H1 (cell line): ENCODE measurements at regions not wholly inside any gene's neighbourhood (a gene's known extent, or its start where the extent isn't known, plus 50 kb on each side); places are given as distances from the start of the nearest gene placed in this dataset.

Experiments used
- CTCF ChIA-PET: fragments of 300-600 bp; sonication (Branson Sonifier 250); formaldehyde crosslinking; loops from one replicate; lab custom pipeline; 2021; ENCODE audit not compliant: partially characterized antibody; lab: Charles Lee
- POLR2A ChIA-PET: fragments of 300-600 bp; sonication (Branson Sonifier 250); formaldehyde crosslinking; loops from one replicate; lab custom pipeline; 2021; ENCODE audit warnings: inconsistent platforms; ENCODE audit not compliant: partially characterized antibody; lab: Charles Lee
- DNase-seq, 2 experiments: peaks; one replicate each; pipeline versions ENCODE4 v3.0.0 to v3.0.0-alpha.2; 2010 to 2022; ENCODE audit warnings: low spot score in 2 of 2, low read depth in 1 of 2, mixed read lengths in 1 of 2
- FAIRE-seq: peaks from 2 replicates; lab custom pipeline; 2011; peaks lifted over from hg19 to GRCh38; lab: Jason Lieb, UNC
- H2AFZ ChIP-seq: 2 replicates; pipeline ENCODE4 v1.8.1; 2012; ENCODE audit warnings: low read length, inconsistent platforms
- H2AK5ac ChIP-seq: 2 replicates; pipeline ENCODE4 v1.6.1; 2013; ENCODE audit warnings: low read depth, low read length
- H2BK120ac ChIP-seq: replicated peaks from 2 replicates; pipeline ENCODE3; 2013; ENCODE audit warnings: low read depth, low read length, inconsistent platforms
- H2BK12ac ChIP-seq: 2 replicates; pipeline ENCODE4 v1.6.1; 2013; ENCODE audit warnings: low read depth, low read length
- H2BK15ac ChIP-seq: 2 replicates; pipeline ENCODE4 v1.6.1; 2013; ENCODE audit warnings: low read length
- H2BK20ac ChIP-seq: 2 replicates; pipeline ENCODE4 v1.6.1; 2013; ENCODE audit warnings: low read length
- H2BK5ac ChIP-seq: 2 replicates; pipeline ENCODE4 v1.6.1; 2013; ENCODE audit warnings: low read depth, low read length
- H3K14ac ChIP-seq: 2 replicates; pipeline ENCODE4 v1.6.1; 2013; ENCODE audit warnings: inconsistent platforms; ENCODE audit not compliant: insufficient read length
- H3K18ac ChIP-seq: 2 replicates; pipeline ENCODE4 v1.6.1; 2013; ENCODE audit warnings: low read length; ENCODE audit errors: extremely low read depth
- H3K23ac ChIP-seq: 2 replicates; pipeline ENCODE4 v1.6.1; 2013; ENCODE audit warnings: inconsistent platforms; ENCODE audit not compliant: insufficient read length
- H3K23me2 ChIP-seq: 2 replicates; pipeline ENCODE4 v1.6.1; 2013; ENCODE audit warnings: low read depth, low read length
- H3K27ac ChIP-seq: 2 replicates; pipeline ENCODE4 v1.6.1; 2011; ENCODE audit warnings: low read depth, low read length, inconsistent platforms
- H3K27me3 ChIP-seq, 4 experiments: replicated peaks in 1 of 4; 1 replicate in 1 of 4; 2 replicates in 3 of 4; pipeline versions ENCODE4 v1.6.1 to v1.8.1; 2011 to 2013; ENCODE audit warnings: low read length in 3 of 4, mild to moderate bottlenecking in 3 of 4, inconsistent platforms in 2 of 4, mixed read lengths in 2 of 4, moderate library complexity in 1 of 4; ENCODE audit not compliant: control insufficient read depth in 3 of 4, insufficient read depth in 3 of 4; ENCODE audit errors: extremely low read depth in 1 of 4
- H3K36me3 ChIP-seq, 4 experiments: 2 replicates each; pipeline versions ENCODE4 v1.6.1 to v1.8.1; 2011 to 2013; ENCODE audit warnings: mild to moderate bottlenecking in 4 of 4, low read length in 3 of 4, moderate library complexity in 2 of 4, control low read depth in 1 of 4, inconsistent platforms in 1 of 4; ENCODE audit not compliant: insufficient read depth in 4 of 4, control insufficient read depth in 2 of 4
- H3K4ac ChIP-seq: replicated peaks from 2 replicates; pipeline ENCODE3; 2013; ENCODE audit warnings: low read length, low read depth, mixed read lengths, inconsistent platforms; ENCODE audit not compliant: insufficient read length
- H3K4me1 ChIP-seq, 4 experiments: replicated peaks in 1 of 4; 1 replicate in 1 of 4; 2 replicates in 3 of 4; pipeline versions ENCODE4 v1.6.1 to v1.8.1; 2011 to 2013; ENCODE audit warnings: low read length in 3 of 4, inconsistent platforms in 2 of 4, mixed read lengths in 1 of 4; ENCODE audit not compliant: insufficient read depth in 4 of 4, control insufficient read depth in 3 of 4
- H3K4me2 ChIP-seq, 2 experiments: 2 replicates each; pipeline versions ENCODE4 v1.6.1 to v1.8.1; 2011 to 2013; ENCODE audit warnings: low read depth in 2 of 2, low read length in 2 of 2, control low read depth in 1 of 2, inconsistent platforms in 1 of 2, mild to moderate bottlenecking in 1 of 2; ENCODE audit not compliant: insufficient read depth in 1 of 2
- H3K4me3 ChIP-seq, 4 experiments: fragments of 200-600, 300-600 bp in 1 of 4; sonication (generic), shearing (Covaris generic), sonication (Bioruptor Twin) in 1 of 4; 2 replicates each; pipeline versions ENCODE4 v1.5.1 to v1.8.1; 2011 to 2016; ENCODE audit warnings: low read length in 4 of 4, low read depth in 3 of 4, control low read depth in 2 of 4, inconsistent platforms in 2 of 4, mild to moderate bottlenecking in 2 of 4, mixed read lengths in 1 of 4, moderate library complexity in 1 of 4; ENCODE audit not compliant: insufficient read depth in 2 of 4; ENCODE audit errors: extremely low read depth in 1 of 4
- H3K56ac ChIP-seq: replicated peaks from 2 replicates; pipeline ENCODE3; 2013; ENCODE audit warnings: low read depth, mild to moderate bottlenecking, mixed read lengths, low read length, inconsistent platforms; ENCODE audit not compliant: insufficient read length
- H3K79me1 ChIP-seq: 2 replicates; pipeline ENCODE4 v1.6.1; 2013; ENCODE audit warnings: low read depth, low read length, control low read depth
- H3K79me2 ChIP-seq, 2 experiments: 2 replicates each; pipeline versions ENCODE4 v1.6.1 to v1.8.1; 2012 to 2013; ENCODE audit warnings: low read length in 2 of 2, mild to moderate bottlenecking in 2 of 2, inconsistent platforms in 1 of 2; ENCODE audit not compliant: insufficient read depth in 2 of 2, control insufficient read depth in 1 of 2
- H3K9ac ChIP-seq, 4 experiments: replicated peaks in 1 of 4; 1 replicate in 1 of 4; 2 replicates in 3 of 4; pipeline versions ENCODE4 v1.6.1 to v1.8.1; 2011 to 2013; ENCODE audit warnings: low read depth in 3 of 4, low read length in 3 of 4, control low read depth in 2 of 4, mild to moderate bottlenecking in 2 of 4, moderate library complexity in 2 of 4, inconsistent platforms in 1 of 4; ENCODE audit errors: extremely low read depth in 1 of 4
- H3K9me3 ChIP-seq, 2 experiments: 2 replicates each; pipeline versions ENCODE4 v1.6.1 to v1.8.1; 2012 to 2013; ENCODE audit warnings: mild to moderate bottlenecking in 2 of 2, moderate library complexity in 2 of 2, control low read depth in 1 of 2, inconsistent platforms in 1 of 2, low read depth in 1 of 2, low read length in 1 of 2, mixed read lengths in 1 of 2; ENCODE audit not compliant: insufficient read depth in 2 of 2
- H4K20me1 ChIP-seq, 2 experiments: replicated peaks in 1 of 2; 2 replicates each; pipeline versions ENCODE3 to v1.8.1; 2011 to 2013; ENCODE audit warnings: inconsistent platforms in 2 of 2, low read length in 2 of 2, mild to moderate bottlenecking in 1 of 2; ENCODE audit not compliant: insufficient read depth in 2 of 2, control insufficient read depth in 1 of 2
- H4K5ac ChIP-seq: 2 replicates; pipeline ENCODE4 v1.6.1; 2013; ENCODE audit warnings: low read length, low read depth, mixed read lengths, inconsistent platforms; ENCODE audit not compliant: insufficient read length
- H4K8ac ChIP-seq: 2 replicates; pipeline ENCODE4 v1.8.0; 2013; ENCODE audit warnings: mild to moderate bottlenecking, moderate library complexity, low read length, inconsistent platforms; ENCODE audit not compliant: insufficient read depth; ENCODE audit errors: extremely low read depth
- H4K91ac ChIP-seq: replicated peaks from 2 replicates; pipeline ENCODE3; 2013; ENCODE audit warnings: low read length, mixed read lengths, inconsistent platforms; ENCODE audit not compliant: insufficient read length
- BRCA1 ChIP-seq: IDR thresholded peaks from 2 replicates; pipeline ENCODE4 v1.6.1; 2012; ENCODE audit warnings: low read depth, low read length, improper control_type of control experiment
- CBX8 ChIP-seq: fragments of 300-800, 300-1000 bp; sonication (generic); IDR thresholded peaks from 2 replicates; pipeline ENCODE4 v1.7.1; 2016; ENCODE audit warnings: low read depth, low read length, borderline replicate concordance
- CREB1 ChIP-seq: IDR thresholded peaks from 2 replicates; pipeline ENCODE4 v1.6.1; 2012; ENCODE audit warnings: inconsistent platforms
- HDAC2 ChIP-seq, 2 experiments: fragments of 300-600 bp in 1 of 2; sonication (generic) in 1 of 2; IDR thresholded peaks; 2 replicates each; pipeline ENCODE4 v1.6.1; 2011 to 2012; ENCODE audit warnings: low read depth in 2 of 2, low read length in 2 of 2, mild to moderate bottlenecking in 2 of 2, moderate library complexity in 2 of 2, borderline replicate concordance in 1 of 2, inconsistent platforms in 1 of 2
- RFX5 ChIP-seq: IDR thresholded peaks from 2 replicates; pipeline ENCODE4 v1.6.1; 2011; ENCODE audit warnings: low read depth, low read length, improper control_type of control experiment, borderline replicate concordance
- RNF2 ChIP-seq: fragments of 200-900, 300-1000 bp; sonication (generic); IDR thresholded peaks from 2 replicates; pipeline ENCODE4 v1.7.1; 2016; ENCODE audit warnings: borderline replicate concordance, low read depth, mild to moderate bottlenecking, antibody characterized with exemption, low read length; ENCODE audit not compliant: poor library complexity, severe bottlenecking; ENCODE audit errors: missing control alignments
- SRF ChIP-seq: IDR thresholded peaks from 2 replicates; pipeline ENCODE4 v1.6.1; 2011; ENCODE audit warnings: mild to moderate bottlenecking, low read depth, low read length, moderate library complexity
- TEAD4 ChIP-seq: IDR thresholded peaks from 2 replicates; pipeline ENCODE4 v1.6.1; 2012; ENCODE audit warnings: low read depth, low read length, inconsistent platforms, mixed read lengths
- USF2 ChIP-seq: IDR thresholded peaks from 2 replicates; pipeline ENCODE4 v1.6.1; 2011; ENCODE audit warnings: low read length, improper control_type of control experiment
- WGBS, 2 experiments: shearing (Covaris generic) in 1 of 2; methylation state at CpG; one replicate each; pipeline versions ENCODE4 v1.1.6 to v1.1.7; 2013 to 2015; ENCODE audit warnings: low lambda C conversion rate in 2 of 2, mixed read lengths in 2 of 2, inconsistent platforms in 1 of 2, low coverage in 1 of 2, missing lambda C conversion rate in 1 of 2; ENCODE audit not compliant: insufficient replicate concordance in 2 of 2, insufficient coverage in 1 of 2, insufficient read length in 1 of 2; ENCODE audit errors: extremely low coverage in 1 of 2, missing lambda C conversion rate in 1 of 2; 5-methylcytosine and 5-hydroxymethylcytosine counted together
- TF ChIP-seq, protein P1 (sequence below): IDR thresholded peaks from 2 replicates; pipeline ENCODE4 v1.6.1; 2012; ENCODE audit warnings: inconsistent platforms

- Histone ChIP-seq H4K8ac (no peak overlapping the region), H3K79me1 (no peaks in the 10 kb centered on the region), H2BK20ac (no peak overlapping the region), H3K9ac (no peak overlapping the region), H3K18ac (no peak overlapping the region), H3K4me3 (no peak overlapping the region), H2BK15ac (no peak overlapping the region), H3K79me2 (no peaks in the 10 kb centered on the region), H3K27ac (no peak overlapping the region), H3K56ac (no peak overlapping the region), H2AFZ (no peak overlapping the region), H3K14ac (no peak overlapping the region), H3K4me2 (no peak overlapping the region), H2AK5ac (no peak overlapping the region), H2BK120ac (peak overlapping the region; percentile 40), H3K27me3 (no peaks in the 10 kb centered on the region), H4K20me1 (no peaks in the 10 kb centered on the region), H3K9me3 (peaks cover 7 to 10% of the 10 kb centered on the region in 2 experiments; a peak in 2 of 4 replicates), H3K4me1 (peaks cover 0 to 12% (median 11%) of the 10 kb centered on the region in 4 experiments; a peak in 5 of 7 replicates), H4K91ac (no peak overlapping the region), H4K5ac (no peak overlapping the region), H3K23me2 (no peaks in the 10 kb centered on the region), H2BK12ac (0 out of 2 replicates have a peak overlapping the region, but pooled peaks have one; percentile 41), H3K23ac (no peak overlapping the region), H2BK5ac (no peak overlapping the region), H3K36me3 (no peaks in the 10 kb centered on the region; a peak in 1 of 8 replicates), H3K4ac (no peak overlapping the region)
- 88% methylated on average over 7 of the region's 7 CpGs; no CpG with 5 or more reads in 1 of the 2 experiments for WGBS, 2 experiments
- ChIA-PET POLR2A (no interaction called here), CTCF (interaction anchor here (1.2 kb wide), 1 partner anchor 20 kb away, joined by 3 read pairs; no protein-coding TSS in a partner anchor)
- no peak for DNase-seq
- no peak for FAIRE-seq
- TF ChIP-seq, protein P1, sequence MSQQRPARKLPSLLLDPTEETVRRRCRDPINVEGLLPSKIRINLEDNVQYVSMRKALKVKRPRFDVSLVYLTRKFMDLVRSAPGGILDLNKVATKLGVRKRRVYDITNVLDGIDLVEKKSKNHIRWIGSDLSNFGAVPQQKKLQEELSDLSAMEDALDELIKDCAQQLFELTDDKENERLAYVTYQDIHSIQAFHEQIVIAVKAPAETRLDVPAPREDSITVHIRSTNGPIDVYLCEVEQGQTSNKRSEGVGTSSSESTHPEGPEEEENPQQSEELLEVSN: no peak
- TF ChIP-seq CREB1 (no peak), BRCA1 (no peak), CBX8 (no peak), USF2 (no peak), HDAC2 (IDR thresholded peaks at IDR 0.05; ENCODE audit: borderline replicate concordance in 1 of 2, low read depth in 2 of 2, low read length in 2 of 2) (no peak), SRF (no peak), RNF2 (no peak), RFX5 (no peak), TEAD4 (no peak)
These were observed 120.5 kb downstream of the AQP9 start for GRCh38 chr15:58258501-58259292.
